ENCODE measurements at regions not wholly inside any gene's neighbourhood (a gene's known extent, or its start where the extent isn't known, plus 50 kb on each side); places are given as distances from the start of the nearest gene placed in this dataset.

- in situ Hi-C loops (cut with MboI; ENCODE audit: low pct_unique_long_range_greater_than_20kb, low sequenced_read_pairs, unreplicated experiment): no loop called here
- DNase-seq (ENCODE audit: low spot score): no peak
These were observed 99.8 kb downstream of the EPDR1 start for GRCh38 chr7:38020121-38020785.

GRCh38 chr7:38021892-38022291 lies 101.5 kb downstream of the EPDR1 start:
- no peak for TF ChIP-seq CTCF (IDR thresholded peaks at IDR 0.05; ENCODE audit: extremely low read depth, insufficient read depth, missing control alignments)
- DNase-seq (ENCODE audit: low spot score): no peak
- in situ Hi-C loops (cut with MboI; ENCODE audit: low pct_unique_long_range_greater_than_20kb, low sequenced_read_pairs, unreplicated experiment): no loop called here

More at GRCh38 chr7:38020121-38020785, 99.8 kb downstream of the EPDR1 start:
- no peak for TF ChIP-seq CTCF (IDR thresholded peaks at IDR 0.05; ENCODE audit: extremely low read depth, insufficient read depth, missing control alignments)

- in situ Hi-C loops (cut with MboI; ENCODE audit: low pct_unique_long_range_greater_than_20kb, low sequenced_read_pairs, unreplicated experiment): no loop called here
- no peak for DNase-seq (ENCODE audit: low spot score)
- TF ChIP-seq CTCF (IDR thresholded peaks at IDR 0.05; ENCODE audit: extremely low read depth, insufficient read depth, missing control alignments): no peak
These were observed 105.4 kb downstream of the EPDR1 start for GRCh38 chr7:38025815-38026214.

- DNase-seq (ENCODE audit: low spot score): no peak
- no peak for TF ChIP-seq CTCF (IDR thresholded peaks at IDR 0.05; ENCODE audit: extremely low read depth, insufficient read depth, missing control alignments)
- in situ Hi-C loops (cut with MboI; ENCODE audit: low pct_unique_long_range_greater_than_20kb, low sequenced_read_pairs, unreplicated experiment): no loop called here
These were observed 107.5 kb downstream of the EPDR1 start for GRCh38 chr7:38027884-38028455.

- in situ Hi-C loops (cut with MboI; ENCODE audit: low pct_unique_long_range_greater_than_20kb, low sequenced_read_pairs, unreplicated experiment): no loop called here
- no peak for DNase-seq (ENCODE audit: low spot score)
- TF ChIP-seq CTCF (IDR thresholded peaks at IDR 0.05; ENCODE audit: extremely low read depth, insufficient read depth, missing control alignments): no peak
These were observed 113.8 kb downstream of the EPDR1 start for GRCh38 chr7:38034062-38034908.

GRCh38 chr7:38040831-38041230 lies 120.4 kb downstream of the EPDR1 start:
- DNase-seq (ENCODE audit: low spot score): no peak
- in situ Hi-C loops (cut with MboI; ENCODE audit: low pct_unique_long_range_greater_than_20kb, low sequenced_read_pairs, unreplicated experiment): no loop called here
- no peak for TF ChIP-seq CTCF (IDR thresholded peaks at IDR 0.05; ENCODE audit: extremely low read depth, insufficient read depth, missing control alignments)

Data from GM13977 (cell line).